ENCODE measurements at regions not wholly inside any gene's neighbourhood (a gene's known extent, or its start where the extent isn't known, plus 50 kb on each side); places are given as distances from the start of the nearest gene placed in this dataset.

GRCh38 chr13:63700350-63700749 is 2284.7 kb upstream of the PCDH20 start:
- TF ChIP-seq RARB (CRISPR knock-in tag; IDR thresholded peaks at IDR 0.05) (no peak), PPARA (CRISPR knock-in tag; IDR thresholded peaks at IDR 0.05; ENCODE audit: borderline replicate concordance) (no peak), PATZ1 (CRISPR knock-in tag; IDR thresholded peaks at IDR 0.05; ENCODE audit: borderline replicate concordance) (no peak)
